HepG2 (cell line): ENCODE measurements at regions not wholly inside any gene's neighbourhood (a gene's known extent, or its start where the extent isn't known, plus 50 kb on each side); places are given as distances from the start of the nearest gene placed in this dataset.

Source experiments
- ATAC-seq: fragments of 200-7000 bp; cut with Tn5 transposase; 3 replicates; pipeline ENCODE4 v1.9.1; 2020; ENCODE audit warnings: mild to moderate bottlenecking, moderate library complexity
- BruUV-seq: library from RNA; stranded (reverse); fragments of 400-500 nt; replicated peaks from 2 replicates; lab custom pipeline; 2021; lab: Mats Ljungman, UMichigan
- CTCF ChIA-PET: fragments of 300-600 bp; formaldehyde crosslinking; extraction: SDS; loops from one replicate; lab custom pipeline; 2021; ENCODE audit warnings: low total read pairs, inconsistent platforms, low intra/inter-chr PET ratio; lab: Yijun Ruan, JAX
- POLR2A ChIA-PET: fragments of 350-600 bp; sonication (Branson Sonifier 250); formaldehyde crosslinking; loops from one replicate; lab custom pipeline; 2020; ENCODE audit warnings: antibody characterized with exemption, inconsistent platforms; lab: Yijun Ruan, JAX
- DNase-seq: peaks from one replicate; pipeline ENCODE4 v3.0.0-alpha.2; 2015; ENCODE audit warnings: low spot score
- FAIRE-seq: peaks from 3 replicates; lab custom pipeline; 2011; peaks lifted over from hg19 to GRCh38; lab: Jason Lieb, UNC
- H2AFZ ChIP-seq: one replicate; pipeline ENCODE4 v1.6.1; 2011; ENCODE audit warnings: low read length, inconsistent platforms
- H3K27ac ChIP-seq: fragments of 300-600 bp; 3 replicates; pipeline ENCODE4 v1.8.0; 2011; ENCODE audit warnings: mixed run types, mild to moderate bottlenecking, mixed read lengths, low read length, inconsistent platforms; ENCODE audit not compliant: insufficient read depth; ENCODE audit errors: extremely low read length
- H3K27me3 ChIP-seq, 2 experiments: fragments of 200-600 bp in 1 of 2; 2 replicates in 1 of 2; 3 replicates in 1 of 2; pipeline versions ENCODE4 v1.6.0 to v1.8.0; 2011; ENCODE audit warnings: low read length in 2 of 2, mild to moderate bottlenecking in 2 of 2, moderate library complexity in 2 of 2, inconsistent platforms in 1 of 2; ENCODE audit not compliant: insufficient read depth in 2 of 2, control insufficient read depth in 1 of 2
- H3K36me3 ChIP-seq, 2 experiments: fragments of 200-600 bp in 1 of 2; replicated peaks in 1 of 2; 2 replicates in 1 of 2; 3 replicates in 1 of 2; pipeline versions ENCODE4 v1.5.1 to v1.8.0; 2011; ENCODE audit warnings: low read length in 2 of 2, inconsistent platforms in 1 of 2; ENCODE audit not compliant: insufficient read depth in 2 of 2, control insufficient read depth in 1 of 2
- H3K4me1 ChIP-seq: 2 replicates; pipeline ENCODE4 v1.5.1; 2012; ENCODE audit warnings: low read length, inconsistent platforms; ENCODE audit not compliant: insufficient read depth
- H3K4me2 ChIP-seq: 2 replicates; pipeline ENCODE4 v1.6.0; 2011; ENCODE audit warnings: low read depth, low read length, inconsistent platforms
- H3K4me3 ChIP-seq, 3 experiments: fragments of 200-600 bp in 1 of 3; sonication (generic), shearing (Covaris generic) in 1 of 3; replicated peaks in 1 of 3; 2 replicates each; pipeline ENCODE4 v1.5.1; 2011 to 2016; ENCODE audit warnings: low read length in 3 of 3, inconsistent platforms in 2 of 3, low read depth in 2 of 3, mild to moderate bottlenecking in 2 of 3, control low read depth in 1 of 3, mixed read lengths in 1 of 3; ENCODE audit not compliant: insufficient read depth in 1 of 3
- H3K79me2 ChIP-seq: one replicate; pipeline ENCODE4 v1.6.1; 2011; ENCODE audit warnings: low read length, inconsistent platforms; ENCODE audit not compliant: insufficient read depth
- H3K9ac ChIP-seq: 2 replicates; pipeline ENCODE4 v1.6.0; 2011; ENCODE audit warnings: mild to moderate bottlenecking, low read depth, low read length, inconsistent platforms; ENCODE audit not compliant: insufficient read depth
- H3K9me3 ChIP-seq: 2 replicates; pipeline ENCODE4 v1.5.1; 2012; ENCODE audit warnings: mild to moderate bottlenecking, low read length
- H4K20me1 ChIP-seq: 2 replicates; pipeline ENCODE4 v1.6.0; 2011; ENCODE audit warnings: inconsistent platforms, mild to moderate bottlenecking, low read length, moderate library complexity; ENCODE audit not compliant: insufficient read depth
- CHD2 ChIP-seq: IDR thresholded peaks from 2 replicates; pipeline ENCODE4 v1.6.1; 2011; ENCODE audit warnings: low read depth, low read length, improper control_type of control experiment
- HNF1A ChIP-seq, 2 experiments: sonication (generic) in 1 of 2; formaldehyde crosslinking in 1 of 2; IDR thresholded peaks; 2 replicates each; pipeline versions ENCODE4 v1.4.0 to v1.6.1; 2016 to 2020; ENCODE audit warnings: borderline replicate concordance in 1 of 2, low read depth in 1 of 2, mild to moderate bottlenecking in 1 of 2, missing genetic modification reagents in 1 of 2
- MTF2 ChIP-seq: sonication (generic); formaldehyde crosslinking; IDR thresholded peaks from 2 replicates; pipeline ENCODE4 v1.5.0; 2020; ENCODE audit warnings: missing genetic modification reagents, borderline replicate concordance
- NONO ChIP-seq, 2 experiments: fragments of 450-650 bp in 1 of 2; sonication (generic) in 1 of 2; formaldehyde crosslinking in 1 of 2; IDR thresholded peaks in 1 of 2; conservative IDR thresholded peaks in 1 of 2; 2 replicates each; pipeline versions ENCODE4 v1.6.1 to v1.8.0; 2017 to 2022; ENCODE audit warnings: mild to moderate bottlenecking in 1 of 2, missing genetic modification reagents in 1 of 2, moderate library complexity in 1 of 2
- PHF21A ChIP-seq: sonication (generic); formaldehyde crosslinking; IDR thresholded peaks from 2 replicates; pipeline ENCODE4 v1.5.0; 2020; ENCODE audit warnings: mild to moderate bottlenecking, missing genetic modification reagents
- RNF2 ChIP-seq: fragments of 450-650 bp; conservative IDR thresholded peaks from 2 replicates; pipeline ENCODE4 v1.6.1; 2016; ENCODE audit warnings: low read depth
- SIX1 ChIP-seq: sonication (generic); formaldehyde crosslinking; IDR thresholded peaks from 2 replicates; pipeline ENCODE4 v1.4.0; 2020; ENCODE audit warnings: missing genetic modification reagents, borderline replicate concordance
- SP5 ChIP-seq: IDR thresholded peaks from 2 replicates; pipeline ENCODE4 v1.6.1; 2016; ENCODE audit warnings: low read depth, borderline replicate concordance
- STAG1 ChIP-seq: sonication (generic); formaldehyde crosslinking; IDR thresholded peaks from 2 replicates; pipeline ENCODE4 v1.4.0; 2020; ENCODE audit warnings: missing genetic modification reagents
- SUZ12 ChIP-seq: fragments of 150-350 bp; IDR thresholded peaks from 2 replicates; pipeline ENCODE4 v1.6.1; 2014; ENCODE audit warnings: low read depth, low read length
- TBL1XR1 ChIP-seq: fragments of 150-350 bp; IDR thresholded peaks from 2 replicates; pipeline ENCODE4 v1.6.1; 2014; ENCODE audit warnings: borderline replicate concordance, low read length; ENCODE audit not compliant: partially characterized antibody
- TEF ChIP-seq: sonication (generic); formaldehyde crosslinking; IDR thresholded peaks from 2 replicates; pipeline ENCODE4 v1.5.0; 2020; ENCODE audit warnings: missing genetic modification reagents
- TSC22D2 ChIP-seq: sonication (generic); formaldehyde crosslinking; IDR thresholded peaks from 2 replicates; pipeline ENCODE4 v1.5.1; 2020; ENCODE audit warnings: missing genetic modification reagents, mild to moderate bottlenecking, borderline replicate concordance
- ZNF562 ChIP-seq: sonication (generic); formaldehyde crosslinking; IDR thresholded peaks from 2 replicates; pipeline ENCODE4 v1.8.0; 2022; ENCODE audit warnings: missing genetic modification reagents, borderline replicate concordance
- ZNF792 ChIP-seq: IDR thresholded peaks from 2 replicates; pipeline ENCODE4 v1.6.1; 2016
- ZSCAN31 ChIP-seq: sonication (generic); formaldehyde crosslinking; IDR thresholded peaks from 2 replicates; pipeline ENCODE4 v1.5.0; 2020; ENCODE audit warnings: low read depth, mild to moderate bottlenecking, missing genetic modification reagents
- in situ Hi-C: cut with HindIII; loops from 2 replicates; pipeline ENCODE4 v1.10.0; 2017; ENCODE audit warnings: low pct_unique_long_range_greater_than_20kb; ENCODE audit not compliant: extremely low pct_ligation_motif_present
- intact Hi-C: fragments of 100-400 bp; cut with micrococcal nuclease; formaldehyde crosslinking; loops from one replicate; pipeline ENCODE4 v1.10.0; 2022; ENCODE audit not compliant: unreplicated experiment
- TF ChIP-seq, protein P1 (sequence below): IDR thresholded peaks from 2 replicates; pipeline ENCODE4 v1.6.1; 2012; ENCODE audit warnings: inconsistent platforms

DNA sequence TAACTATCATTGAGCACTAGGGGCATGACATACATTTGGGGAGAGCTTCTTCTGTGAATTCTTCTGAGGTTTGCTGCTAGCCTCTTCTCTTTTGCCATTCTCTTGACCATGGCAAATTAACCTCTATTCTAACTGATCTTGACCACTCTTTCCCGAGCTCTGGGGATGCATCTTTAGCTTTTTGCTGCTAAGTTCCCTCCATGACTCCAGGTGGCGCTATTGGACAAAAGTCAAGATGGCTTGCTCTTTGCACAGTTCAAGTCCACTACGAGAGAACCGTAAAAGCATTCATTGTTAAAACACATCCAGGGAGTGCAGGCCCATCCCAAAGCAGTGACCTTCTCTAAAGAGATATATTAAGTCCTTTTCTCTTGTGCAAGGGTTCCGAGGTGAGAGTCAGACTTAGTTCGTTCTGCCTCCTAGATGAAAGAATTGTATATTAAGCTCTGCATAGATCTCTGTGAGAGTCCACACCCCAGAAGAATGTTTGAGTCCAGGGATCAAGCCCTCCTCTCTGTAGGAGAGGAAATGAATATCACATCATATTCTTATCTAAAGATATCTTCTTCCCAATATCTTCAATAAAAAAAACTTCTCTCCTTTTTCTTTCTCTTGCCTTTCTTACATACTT, 1152.9 kb upstream of the CDH6 start (continued):
- no peak for TF ChIP-seq TEF (CRISPR knock-in tag)
- no peak for TF ChIP-seq MTF2 (CRISPR knock-in tag)
- TF ChIP-seq, protein P1, sequence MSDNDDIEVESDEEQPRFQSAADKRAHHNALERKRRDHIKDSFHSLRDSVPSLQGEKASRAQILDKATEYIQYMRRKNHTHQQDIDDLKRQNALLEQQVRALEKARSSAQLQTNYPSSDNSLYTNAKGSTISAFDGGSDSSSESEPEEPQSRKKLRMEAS = no peak
- no peak for TF ChIP-seq TBL1XR1
- no peak for TF ChIP-seq HNF1A (IDR thresholded peaks at IDR 0.05; ENCODE audit: low read depth)
- no peak for TF ChIP-seq HNF1A (CRISPR knock-in tag; IDR thresholded peaks at IDR 0.05; ENCODE audit: borderline replicate concordance)
- TF ChIP-seq STAG1 (CRISPR knock-in tag) = peak; percentile 89
- TF ChIP-seq, all 625 proteins: peak for 6

DNA sequence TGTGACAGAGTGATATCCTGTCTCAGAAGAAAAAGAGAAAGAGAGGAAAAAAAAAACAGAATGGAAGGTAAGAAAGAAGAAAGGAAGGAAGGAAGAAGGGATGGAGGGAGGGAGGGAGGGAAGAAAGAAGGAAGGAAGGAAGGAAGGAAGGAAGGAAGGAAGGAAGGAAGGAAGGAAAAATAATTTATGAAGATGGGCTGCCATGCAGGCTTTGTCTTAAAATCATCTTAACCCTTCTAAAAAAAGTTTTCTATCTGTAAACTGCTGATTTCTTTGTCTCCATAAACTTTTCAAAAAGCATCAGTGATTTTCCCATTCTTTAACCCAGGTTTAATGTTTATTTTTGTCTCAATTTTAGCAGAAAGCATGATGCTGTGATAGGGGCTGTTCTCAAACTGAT, 1154.1 kb upstream of the CDH6 start:
- DNase-seq (no peak), ATAC-seq (no peak), FAIRE-seq (no peak)
- H3K4me1 ChIP-seq = no peaks in the 10 kb centered on the region
- H3K9me3 ChIP-seq = no peaks in the 10 kb centered on the region
- H4K20me1 ChIP-seq = no peaks in the 10 kb centered on the region
- H3K9ac ChIP-seq = no peak overlapping the region
- ChIA-PET CTCF (no interaction called here), POLR2A (no interaction called here)
- no peaks in the 10 kb centered on the region for H3K27me3 ChIP-seq
- in situ Hi-C loops = loop anchor here (25.0 kb wide), 1 partner anchor 1198 kb away; no protein-coding TSS in a partner anchor
- H3K36me3 ChIP-seq = no peaks in the 10 kb centered on the region
- no peak overlapping the region for H2AFZ ChIP-seq
- TF ChIP-seq ZNF562 (CRISPR knock-in tag) (no peak), ZNF792 (CRISPR knock-in tag) (no peak), SUZ12 (no peak), PHF21A (CRISPR knock-in tag) (no peak), ZSCAN31 (no peak), SIX1 (CRISPR knock-in tag) (no peak), TSC22D2 (CRISPR knock-in tag) (no peak), NONO (IDR thresholded peaks at IDR 0.05) (no peak), NONO (CRISPR knock-in tag; conservative IDR thresholded peaks at IDR 0.05) (no peak), RNF2 (no peak), CHD2 (no peak), SP5 (CRISPR knock-in tag) (no peak)
- H3K79me2 ChIP-seq = no peaks in the 10 kb centered on the region
- H3K27ac ChIP-seq = no peak overlapping the region
- intact Hi-C loops = loop anchor here (10.0 kb wide), 1 partner anchor 985 kb away; no protein-coding TSS in a partner anchor
- no peak overlapping the region for H3K4me3 ChIP-seq
- no peak overlapping the region for H3K4me2 ChIP-seq
- BruUV-seq = no TSS peak
